Middle frontal gyrus (tissue), 1 donor: ENCODE measurements at regions not wholly inside any gene's neighbourhood (a gene's known extent, or its start where the extent isn't known, plus 50 kb on each side); places are given as distances from the start of the nearest gene placed in this dataset.
"Not testable (repeated sequence)": the region's sequence is repeated elsewhere in the genome, so short reads cannot be mapped to it uniquely, and the experiment has no call there.

Experiments
- DNase-seq: peaks from one replicate; pipeline ENCODE4 v3.0.0-alpha.2; 2015; ENCODE audit warnings: low spot score; ENCODE audit errors: extremely low spot score

DNA sequence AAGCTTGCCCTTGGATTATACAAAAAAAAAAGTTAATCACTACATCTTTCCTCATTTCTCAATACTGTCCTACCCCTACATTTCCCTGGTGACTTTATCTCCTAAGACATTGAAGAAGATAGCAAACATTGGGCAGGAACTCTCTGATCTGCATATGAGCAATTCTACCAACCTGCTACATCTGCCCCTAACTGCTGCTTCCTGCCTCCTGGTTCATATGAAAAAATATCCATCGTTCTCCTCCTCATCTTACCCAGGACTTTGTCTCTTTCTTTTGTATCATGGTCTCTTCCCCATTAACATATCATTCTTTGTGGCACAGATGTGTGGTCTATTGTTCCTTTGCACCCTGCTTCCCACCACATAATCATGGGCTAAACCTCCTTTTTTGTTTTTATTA is 139.7 kb upstream of the PCGF5 start:
- DNase-seq: no peak

GRCh38 chr10:91082447-91082846 is 138.0 kb upstream of the PCGF5 start:
- no peak for DNase-seq

- no peak for DNase-seq
Observed at GRCh38 chr10:91088300-91089140, 131.9 kb upstream of the PCGF5 start.

DNA sequence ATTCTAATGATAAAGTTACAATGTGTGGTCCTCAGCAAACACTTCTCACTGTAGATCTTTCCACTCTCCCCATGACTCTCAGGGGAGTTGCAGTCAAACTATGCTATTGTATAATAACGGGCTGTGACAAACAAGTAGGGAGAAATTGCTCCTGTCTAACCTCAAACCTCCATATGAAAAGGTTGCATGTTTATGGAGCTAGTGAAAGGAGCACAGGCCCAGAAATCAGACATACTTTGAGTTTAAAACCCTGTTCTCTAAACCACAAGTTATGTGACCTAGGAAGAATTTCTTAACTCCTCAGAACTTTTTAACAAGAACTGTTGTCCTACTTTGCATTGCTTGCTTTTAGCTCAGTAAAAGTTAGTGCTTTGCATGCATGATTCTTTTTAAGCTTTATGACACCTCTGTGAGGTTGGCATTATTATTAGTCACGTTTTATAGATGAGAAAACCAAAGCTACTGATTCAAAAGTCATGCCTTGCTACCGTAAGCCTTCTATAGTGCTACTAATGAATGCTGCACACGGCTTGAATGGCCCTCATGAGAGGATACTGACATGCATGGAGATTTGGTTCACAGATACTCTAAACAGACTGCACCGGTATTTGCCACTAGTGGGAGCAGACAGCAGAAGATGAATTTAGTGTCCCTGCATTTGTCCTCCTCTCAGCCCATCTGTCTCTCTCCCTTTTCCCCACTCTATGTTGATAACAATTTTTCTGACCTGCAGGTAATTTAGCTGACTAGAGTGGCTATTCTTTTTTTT is 129.5 kb upstream of the PCGF5 start:
- no peak for DNase-seq

- no peak for DNase-seq
Observed at GRCh38 chr10:91091780-91092179, 128.7 kb upstream of the PCGF5 start.

- DNase-seq: no peak
Observed at GRCh38 chr10:91096274-91096673, 124.2 kb upstream of the PCGF5 start.

DNA sequence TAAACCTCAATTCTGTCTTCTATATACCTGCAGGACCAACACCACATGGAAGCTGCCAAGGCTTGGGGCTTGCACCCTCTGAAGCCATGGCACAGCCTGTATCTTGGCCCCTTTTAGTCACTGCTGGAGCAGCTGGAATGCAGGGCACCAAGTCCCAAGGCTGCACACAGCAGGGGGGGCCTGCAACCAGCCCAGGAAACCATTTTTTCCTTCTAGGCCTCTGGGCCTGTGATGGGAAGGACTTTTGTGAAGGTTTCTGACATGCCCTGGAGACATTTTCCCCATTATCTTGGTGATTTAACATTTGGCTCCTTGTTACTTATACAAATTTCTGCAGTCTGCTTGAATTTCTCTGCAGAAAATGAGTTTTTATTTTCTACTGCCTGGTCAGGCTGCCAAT is 123.2 kb upstream of the PCGF5 start:
- DNase-seq: no peak

DNA sequence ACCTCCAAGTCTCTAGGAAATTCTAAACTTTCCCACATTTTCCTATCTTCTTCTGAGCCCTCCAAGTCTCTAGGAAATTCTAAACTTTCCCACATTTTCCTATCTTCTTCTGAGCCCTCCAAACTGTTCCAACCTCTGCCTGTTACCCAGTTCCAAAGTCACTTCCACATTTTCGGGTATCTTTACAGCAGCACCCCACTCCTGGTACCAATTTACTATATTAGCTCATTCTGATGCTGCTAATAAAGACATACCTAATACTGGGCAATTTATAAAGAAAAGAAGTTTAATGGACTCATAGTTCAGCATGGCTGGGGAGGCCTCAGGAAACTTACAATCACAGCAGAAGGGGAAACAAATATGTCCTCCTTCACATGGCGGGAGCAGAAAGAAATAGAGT is 122.4 kb upstream of the PCGF5 start:
- DNase-seq: not testable (repeated sequence)

- no peak for DNase-seq
Observed at GRCh38 chr10:91103384-91104192, 116.9 kb upstream of the PCGF5 start.

DNA sequence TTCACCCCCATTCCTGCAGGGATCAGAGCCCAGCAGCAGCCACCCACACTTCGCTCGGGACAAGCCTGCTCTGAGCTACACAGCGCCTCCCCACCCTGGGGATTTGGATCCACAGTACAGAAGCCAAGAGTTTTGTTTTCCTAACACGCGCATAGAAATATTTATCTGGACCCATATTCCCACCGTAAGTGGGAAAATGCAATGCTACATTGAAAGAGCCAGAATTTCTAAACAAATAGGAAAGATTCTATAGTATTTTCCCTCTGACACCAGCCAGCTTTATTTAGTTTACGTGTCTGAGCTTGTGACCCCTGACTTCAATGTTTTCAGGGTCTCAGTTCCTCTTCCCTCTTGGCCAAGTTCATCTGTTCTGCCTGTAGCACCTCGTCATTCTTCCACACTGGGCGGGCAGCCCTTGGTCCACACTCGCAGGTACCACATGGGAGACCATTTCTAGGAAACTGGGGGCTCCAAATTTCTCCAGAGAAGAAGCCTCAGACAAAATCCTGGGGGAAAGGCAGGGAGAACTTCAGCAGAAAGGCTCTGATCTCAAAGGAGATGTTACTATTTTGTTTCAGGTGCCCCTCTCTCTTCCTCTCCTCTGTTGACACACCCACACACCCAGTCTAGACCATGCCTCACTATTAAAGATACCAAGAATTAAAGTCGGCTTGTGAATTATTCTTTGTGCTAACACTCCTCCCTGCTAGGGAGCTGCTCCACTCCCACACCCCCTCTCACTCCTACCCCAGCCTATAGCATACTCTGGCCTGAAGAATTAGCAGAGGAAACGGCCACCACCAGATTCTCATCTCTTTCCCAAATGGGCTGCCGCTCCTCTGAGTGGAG is 116.0 kb upstream of the PCGF5 start:
- no peak for DNase-seq

DNA sequence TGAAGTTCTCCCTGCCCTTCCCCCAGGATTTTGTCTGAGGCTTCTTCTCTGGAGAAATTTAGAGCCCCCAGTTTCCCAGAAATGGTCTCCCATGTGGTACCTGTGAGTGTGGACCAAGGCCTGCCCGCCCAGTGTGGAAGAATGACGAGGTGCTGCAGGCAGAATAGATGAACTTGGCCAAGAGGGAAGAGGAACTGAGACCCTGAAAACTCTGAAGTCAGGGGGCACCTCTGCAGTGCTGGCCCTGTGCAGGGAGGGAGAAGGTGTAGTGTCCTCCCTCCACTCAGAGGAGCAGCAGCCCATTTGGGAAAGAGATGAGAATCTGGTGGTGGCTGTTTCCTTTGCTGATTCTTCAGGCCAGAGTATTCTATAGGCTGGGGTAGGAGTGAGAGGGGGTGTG is 115.2 kb upstream of the PCGF5 start:
- DNase-seq: no peak

DNA sequence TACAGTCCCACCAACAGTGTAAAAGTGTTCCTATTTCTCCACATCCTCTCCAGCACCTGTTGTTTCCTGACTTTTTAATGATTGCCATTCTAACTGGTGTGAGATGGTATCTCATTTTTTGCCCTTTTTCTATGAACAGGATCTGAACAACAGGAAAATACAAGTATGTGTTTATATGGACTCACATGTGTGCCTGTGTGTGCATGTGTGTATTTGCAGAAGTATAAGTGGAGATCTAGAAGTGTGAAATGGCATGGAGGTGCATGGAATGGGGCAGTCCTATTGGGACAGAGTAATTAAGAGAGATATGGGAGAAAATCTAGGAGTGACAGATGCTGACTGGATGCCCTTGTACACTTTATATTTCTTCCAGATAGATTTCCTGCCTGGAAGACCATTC is 111.6 kb upstream of the PCGF5 start:
- DNase-seq: no peak

- DNase-seq: no peak
Observed at GRCh38 chr10:91111060-91111459, 109.4 kb upstream of the PCGF5 start.

GRCh38 chr10:91115618-91116390 is 104.7 kb upstream of the PCGF5 start:
- DNase-seq: no peak

GRCh38 chr10:91117505-91117904 is 103.0 kb upstream of the PCGF5 start:
- DNase-seq: no peak

GRCh38 chr10:91120348-91120747 is 100.1 kb upstream of the PCGF5 start:
- DNase-seq: no peak

DNA sequence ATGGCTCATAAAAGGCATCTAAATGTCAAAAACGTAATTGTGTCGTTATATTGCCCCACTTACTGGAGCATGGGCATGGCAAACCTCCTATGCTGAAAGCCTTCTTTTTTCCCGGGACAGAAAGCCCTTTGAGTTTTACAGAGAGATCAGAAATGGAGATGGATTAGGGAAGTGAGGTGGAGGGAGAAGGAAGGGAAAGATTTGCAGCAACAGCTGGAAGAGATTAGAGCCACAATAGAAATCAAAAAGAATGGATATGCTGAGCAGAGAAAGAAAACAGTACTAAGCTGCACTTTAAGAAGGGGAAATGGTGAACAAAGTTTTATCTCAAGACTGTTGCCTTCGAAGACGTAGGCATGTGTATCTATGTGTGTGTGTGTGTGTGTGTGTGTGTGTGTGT is 97.2 kb upstream of the PCGF5 start:
- no peak for DNase-seq

- DNase-seq: no peak
Observed at GRCh38 chr10:91124016-91124415, 96.4 kb upstream of the PCGF5 start.

DNA sequence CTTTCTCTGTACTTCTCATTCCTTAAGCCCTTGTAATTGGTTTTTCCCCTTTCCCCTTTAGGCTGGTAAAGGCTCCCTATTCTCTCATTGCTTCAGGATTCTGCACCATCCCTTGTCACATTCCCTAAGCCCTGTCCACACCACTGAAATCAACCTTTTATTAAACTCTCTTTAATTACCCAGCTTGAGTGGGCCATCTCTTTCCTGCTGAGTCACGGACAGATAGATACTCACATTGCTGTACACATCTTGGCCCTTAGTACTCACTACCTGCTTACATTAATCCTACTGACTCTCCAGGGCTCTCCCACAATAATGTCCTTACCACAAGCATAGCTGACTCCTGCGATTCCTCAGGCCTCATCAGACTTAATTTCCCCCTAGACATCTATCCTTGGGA is 94.0 kb upstream of the PCGF5 start:
- no peak for DNase-seq
